ENCODE measurements at regions not wholly inside any gene's neighbourhood (a gene's known extent, or its start where the extent isn't known, plus 50 kb on each side); places are given as distances from the start of the nearest gene placed in this dataset.

DNA sequence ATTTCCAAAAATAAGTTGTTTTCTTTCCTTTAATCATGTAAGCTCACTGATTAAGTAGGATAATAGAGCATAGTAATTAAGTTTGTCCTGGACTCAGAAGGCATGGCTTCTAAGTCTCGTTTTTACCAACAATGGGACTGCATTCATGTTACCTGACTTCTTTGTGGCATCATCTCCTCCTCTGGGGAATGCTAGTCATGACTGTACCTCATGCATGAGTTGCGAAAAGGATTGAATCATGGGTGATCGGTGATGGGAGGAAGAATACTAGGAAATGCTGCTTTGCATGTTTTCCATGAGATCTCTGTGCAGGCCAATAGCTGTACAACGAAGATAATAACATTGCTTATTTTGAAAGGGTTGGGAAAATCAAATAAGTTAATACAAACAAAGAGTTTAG is 981.6 kb downstream of the CNTNAP5 start:
- TF ChIP-seq CTCF (IDR thresholded peaks at IDR 0.05) (no peak), POLR2A (IDR thresholded peaks at IDR 0.05) (no peak)
